ENCODE measurements at regions not wholly inside any gene's neighbourhood (a gene's known extent, or its start where the extent isn't known, plus 50 kb on each side); places are given as distances from the start of the nearest gene placed in this dataset.
A peak's percentile ranks its signal among the peaks of the same experiment; 100 is the strongest.

GRCh38 chr7:38066391-38066790, 111.7 kb upstream of the STARD3NL start:
- TF ChIP-seq CTCF (IDR thresholded peaks at IDR 0.05; ENCODE audit: control insufficient read depth, extremely low read depth, insufficient read depth), result no peak
- no peak overlapping the region for H3K4me3 ChIP-seq (ENCODE audit: low read depth, low read length)
- no peak for DNase-seq (ENCODE audit: low read depth)

- TF ChIP-seq CTCF (IDR thresholded peaks at IDR 0.05; ENCODE audit: control insufficient read depth, extremely low read depth, insufficient read depth), result no peak
- no peak for DNase-seq (ENCODE audit: low read depth)
- H3K4me3 ChIP-seq (ENCODE audit: low read depth, low read length), result no peak overlapping the region
Observed at GRCh38 chr7:38068461-38068860, 109.6 kb upstream of the STARD3NL start.

GRCh38 chr7:38069052-38069451, 109.0 kb upstream of the STARD3NL start:
- DNase-seq (ENCODE audit: low read depth), result no peak
- H3K4me3 ChIP-seq (ENCODE audit: low read depth, low read length), result no peak overlapping the region
- TF ChIP-seq CTCF (IDR thresholded peaks at IDR 0.05; ENCODE audit: control insufficient read depth, extremely low read depth, insufficient read depth), result no peak

GRCh38 chr7:38070718-38071117, 107.3 kb upstream of the STARD3NL start:
- no peak overlapping the region for H3K4me3 ChIP-seq (ENCODE audit: low read depth, low read length)
- no peak for DNase-seq (ENCODE audit: low read depth)
- TF ChIP-seq CTCF (IDR thresholded peaks at IDR 0.05; ENCODE audit: control insufficient read depth, extremely low read depth, insufficient read depth), result peak; percentile 70

- no peak overlapping the region for H3K4me3 ChIP-seq (ENCODE audit: low read depth, low read length)
- TF ChIP-seq CTCF (IDR thresholded peaks at IDR 0.05; ENCODE audit: control insufficient read depth, extremely low read depth, insufficient read depth), result no peak
- no peak for DNase-seq (ENCODE audit: low read depth)
Observed at GRCh38 chr7:38086857-38087256, 91.2 kb upstream of the STARD3NL start.

GRCh38 chr7:38102507-38102906, 75.5 kb upstream of the STARD3NL start:
- no peak for DNase-seq (ENCODE audit: low read depth)
- H3K4me3 ChIP-seq (ENCODE audit: low read depth, low read length), result no peak overlapping the region
- TF ChIP-seq CTCF (IDR thresholded peaks at IDR 0.05; ENCODE audit: control insufficient read depth, extremely low read depth, insufficient read depth), result no peak

GRCh38 chr7:38105874-38106483, 72.1 kb upstream of the STARD3NL start:
- TF ChIP-seq CTCF (IDR thresholded peaks at IDR 0.05; ENCODE audit: control insufficient read depth, extremely low read depth, insufficient read depth), result peak; percentile 57
- DNase-seq (ENCODE audit: low read depth), result peak; percentile 61

More at GRCh38 chr7:38105874-38106483, 72.1 kb upstream of the STARD3NL start:
- H3K4me3 ChIP-seq (ENCODE audit: low read depth, low read length), result no peak overlapping the region
